ENCODE measurements at regions not wholly inside any gene's neighbourhood (a gene's known extent, or its start where the extent isn't known, plus 50 kb on each side); places are given as distances from the start of the nearest gene placed in this dataset.
"Not testable (repeated sequence)": the region's sequence is repeated elsewhere in the genome, so short reads cannot be mapped to it uniquely, and the experiment has no call there.

DNA sequence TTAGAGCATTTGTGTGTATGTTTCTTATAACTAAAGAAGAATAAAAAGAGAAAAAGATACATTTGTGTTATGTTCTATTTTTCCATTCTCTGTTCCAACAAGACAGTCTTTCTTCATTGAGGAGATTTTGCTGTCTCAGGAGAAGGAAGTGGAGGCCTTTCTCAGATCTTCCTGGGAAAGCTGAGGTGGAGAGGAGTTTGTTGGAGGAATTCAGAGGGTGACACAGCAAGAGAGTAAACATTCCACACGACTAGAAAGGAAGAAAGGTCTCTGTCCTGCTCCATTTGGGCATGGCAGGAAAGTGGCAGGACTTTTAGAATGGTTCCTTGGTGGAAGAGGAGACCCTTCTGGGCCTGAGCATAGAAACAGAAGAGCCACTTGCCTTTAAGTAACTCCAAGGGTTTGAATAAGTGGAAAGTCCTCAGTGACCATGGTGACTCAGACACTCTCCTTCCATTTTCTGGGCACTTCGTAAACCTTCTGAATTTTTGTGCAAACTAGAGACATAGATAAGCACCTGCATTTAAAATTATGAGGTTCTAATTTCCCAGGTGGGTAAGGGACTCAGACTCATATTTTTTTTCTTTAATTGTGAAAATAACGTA lies 52.3 kb upstream of the COL5A2 start:
- H3K27me3 ChIP-seq (ENCODE audit: insufficient read depth, low read length): no peaks in the 10 kb centered on the region
- peaks cover 6% of the 10 kb centered on the region; the same call in 1 of the 2 replicates for H3K36me3 ChIP-seq (ENCODE audit: insufficient read depth, low read length)
- H3K79me2 ChIP-seq (ENCODE audit: control insufficient read depth, insufficient read depth, low read length, unreplicated experiment): no peaks in the 10 kb centered on the region
- peak overlapping the region; percentile 76; the same call in 1 of the 2 replicates for H3K27ac ChIP-seq (ENCODE audit: low read depth, low read length)
- H3K4me3 ChIP-seq (ENCODE audit: low read depth, low read length): no peak overlapping the region
- H2AFZ ChIP-seq (ENCODE audit: low read length, unreplicated experiment): peak overlapping the region; percentile 88
- peaks cover 49% of the 10 kb centered on the region for H3K4me1 ChIP-seq (ENCODE audit: control insufficient read depth, insufficient read depth, low read length, unreplicated experiment)

DNA sequence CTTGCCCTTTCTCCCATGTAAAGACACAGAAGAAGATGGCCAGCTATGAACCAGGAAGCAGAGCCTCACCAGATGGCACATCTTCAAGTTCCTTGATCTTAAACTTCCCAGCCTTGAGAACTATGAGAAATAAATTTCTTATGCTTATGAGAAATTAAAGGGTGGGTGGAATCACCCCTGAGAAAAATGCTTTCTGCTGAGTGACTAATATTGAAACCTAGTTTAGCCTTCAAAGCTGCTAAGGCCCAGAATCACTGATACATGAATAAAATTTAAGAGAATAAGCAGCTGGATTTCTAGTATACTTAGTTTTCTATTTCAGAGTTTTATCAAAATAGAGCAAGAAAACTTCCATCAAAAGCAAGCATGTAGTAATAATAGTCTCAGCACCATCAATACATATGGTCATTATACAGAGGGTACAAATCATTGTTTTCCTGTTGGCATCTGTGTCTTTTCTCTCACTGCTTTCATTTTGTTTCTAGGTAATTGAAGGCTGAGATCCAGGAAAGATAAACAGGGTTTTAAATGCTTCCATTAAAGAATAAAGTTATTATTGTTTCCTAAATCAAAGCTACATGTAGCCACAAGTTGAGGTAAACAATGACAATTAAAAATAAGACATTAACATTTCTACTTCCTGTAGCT lies 53.3 kb upstream of the COL5A2 start:
- no peaks in the 10 kb centered on the region for H3K36me3 ChIP-seq (ENCODE audit: insufficient read depth, low read length)
- peak overlapping the region; percentile 76 for H3K27ac ChIP-seq (ENCODE audit: low read depth, low read length)
- peaks cover 49% of the 10 kb centered on the region for H3K4me1 ChIP-seq (ENCODE audit: control insufficient read depth, insufficient read depth, low read length, unreplicated experiment)
- no peaks in the 10 kb centered on the region for H3K79me2 ChIP-seq (ENCODE audit: control insufficient read depth, insufficient read depth, low read length, unreplicated experiment)
- peak overlapping the region; percentile 26 for H3K4me3 ChIP-seq (ENCODE audit: low read depth, low read length)
- H2AFZ ChIP-seq (ENCODE audit: low read length, unreplicated experiment): peak overlapping the region; percentile 76
- no peaks in the 10 kb centered on the region for H3K27me3 ChIP-seq (ENCODE audit: insufficient read depth, low read length)

DNA sequence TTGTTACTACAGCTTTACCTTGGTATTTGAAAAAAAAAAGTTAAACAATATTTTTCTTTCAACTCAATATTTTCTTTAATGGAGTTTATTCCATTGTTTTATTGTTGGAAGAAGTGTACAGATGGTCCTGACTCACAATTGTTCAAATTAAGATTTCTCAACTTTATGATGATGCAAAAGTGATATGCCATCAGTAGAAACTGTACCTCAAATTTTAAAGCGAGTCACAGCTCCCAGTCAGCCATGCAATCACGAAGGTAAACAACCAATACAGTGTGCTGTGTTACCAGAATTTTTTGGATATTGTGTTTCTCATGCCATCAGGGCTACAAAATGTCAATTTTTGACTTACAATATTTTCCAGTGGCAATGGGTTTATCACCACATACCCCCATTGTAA lies 54.0 kb upstream of the COL5A2 start:
- peaks cover 49% of the 10 kb centered on the region for H3K4me1 ChIP-seq (ENCODE audit: control insufficient read depth, insufficient read depth, low read length, unreplicated experiment)
- H2AFZ ChIP-seq (ENCODE audit: low read length, unreplicated experiment): peak overlapping the region; percentile 76
- H3K27ac ChIP-seq (ENCODE audit: low read depth, low read length): peak overlapping the region; percentile 76
- H3K4me3 ChIP-seq (ENCODE audit: low read depth, low read length): no peak overlapping the region
- no peaks in the 10 kb centered on the region for H3K36me3 ChIP-seq (ENCODE audit: insufficient read depth, low read length)
- no peaks in the 10 kb centered on the region for H3K27me3 ChIP-seq (ENCODE audit: insufficient read depth, low read length)
- H3K79me2 ChIP-seq (ENCODE audit: control insufficient read depth, insufficient read depth, low read length, unreplicated experiment): no peaks in the 10 kb centered on the region

DNA sequence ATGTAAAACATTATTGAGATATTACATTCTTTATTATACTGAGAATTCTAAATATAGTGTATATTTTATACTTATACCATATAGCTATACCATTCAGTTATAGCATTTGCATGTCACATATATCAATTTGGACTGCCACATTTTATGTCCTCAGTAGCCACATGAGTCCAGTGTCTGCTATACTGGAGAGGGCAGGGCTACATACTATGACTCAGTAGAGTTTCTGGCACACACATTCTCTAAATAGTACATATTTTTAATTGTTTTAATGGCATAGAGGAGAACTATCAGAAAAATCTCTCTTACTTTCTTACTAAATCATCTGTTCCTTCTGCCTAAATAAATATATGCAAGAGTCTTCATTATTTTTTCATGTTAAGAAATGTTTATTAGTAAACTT lies 55.4 kb upstream of the COL5A2 start:
- no peak overlapping the region for H3K4me3 ChIP-seq (ENCODE audit: low read depth, low read length)
- H3K36me3 ChIP-seq (ENCODE audit: insufficient read depth, low read length): no peaks in the 10 kb centered on the region
- peak overlapping the region; percentile 80 for H3K27ac ChIP-seq (ENCODE audit: low read depth, low read length)

DNA sequence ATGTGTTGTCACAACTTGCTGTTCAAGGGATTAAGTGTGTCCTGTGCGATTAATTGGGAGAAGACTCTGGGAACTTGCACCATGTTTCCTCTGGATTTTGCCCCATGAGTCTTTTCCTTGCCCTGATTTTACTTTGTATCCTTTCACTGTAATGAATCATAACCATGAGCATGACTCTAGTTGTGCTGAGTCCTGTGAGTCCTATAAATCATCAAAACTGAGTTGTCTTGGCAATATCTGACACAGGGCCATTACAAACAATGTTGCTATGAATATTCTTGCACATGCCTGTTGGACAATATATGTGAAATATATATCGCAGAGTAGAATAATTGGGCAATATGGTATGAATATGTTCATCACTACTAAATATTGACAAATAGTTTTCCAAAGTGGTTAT lies 56.5 kb upstream of the COL5A2 start:
- no peaks in the 10 kb centered on the region for H3K79me2 ChIP-seq (ENCODE audit: control insufficient read depth, insufficient read depth, low read length, unreplicated experiment)
- H3K27me3 ChIP-seq (ENCODE audit: insufficient read depth, low read length): no peaks in the 10 kb centered on the region
- H3K4me3 ChIP-seq (ENCODE audit: low read depth, low read length): no peak overlapping the region
- H2AFZ ChIP-seq (ENCODE audit: low read length, unreplicated experiment): no peak overlapping the region
- H3K36me3 ChIP-seq (ENCODE audit: insufficient read depth, low read length): no peaks in the 10 kb centered on the region
- H3K27ac ChIP-seq (ENCODE audit: low read depth, low read length): peak overlapping the region; percentile 80
- H3K4me1 ChIP-seq (ENCODE audit: control insufficient read depth, insufficient read depth, low read length, unreplicated experiment): peaks cover 49% of the 10 kb centered on the region

More for the DNA sequence above, 55.4 kb upstream of the COL5A2 start:
- Histone ChIP-seq H3K79me2 (ENCODE audit: control insufficient read depth, insufficient read depth, low read length, unreplicated experiment) (no peaks in the 10 kb centered on the region), H2AFZ (ENCODE audit: low read length, unreplicated experiment) (no peak overlapping the region), H3K27me3 (ENCODE audit: insufficient read depth, low read length) (no peaks in the 10 kb centered on the region), H3K4me1 (ENCODE audit: control insufficient read depth, insufficient read depth, low read length, unreplicated experiment) (peaks cover 49% of the 10 kb centered on the region)

DNA sequence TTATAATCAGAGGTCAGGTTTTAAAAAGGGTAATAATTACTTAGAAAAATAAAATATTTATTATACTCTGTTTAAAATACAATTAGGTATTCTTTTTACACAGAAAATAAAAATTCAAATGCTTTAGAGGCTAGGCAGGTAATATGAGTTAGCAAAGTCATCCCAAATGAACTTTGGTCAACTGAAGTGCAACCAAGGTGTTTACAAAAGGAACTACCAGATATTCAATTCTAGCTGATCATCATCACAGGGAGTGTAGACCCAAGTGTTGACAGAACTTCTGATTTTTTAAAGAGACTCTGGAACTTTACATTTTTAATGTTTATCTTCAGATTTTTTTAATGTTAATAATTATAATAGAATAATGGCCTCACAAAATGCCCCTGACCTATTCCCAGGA lies 59.3 kb upstream of the COL5A2 start:
- Histone ChIP-seq H3K4me3 (ENCODE audit: low read depth, low read length) (no peak overlapping the region), H3K79me2 (ENCODE audit: control insufficient read depth, insufficient read depth, low read length, unreplicated experiment) (no peaks in the 10 kb centered on the region), H3K36me3 (ENCODE audit: insufficient read depth, low read length) (no peaks in the 10 kb centered on the region), H2AFZ (ENCODE audit: low read length, unreplicated experiment) (no peak overlapping the region), H3K27me3 (ENCODE audit: insufficient read depth, low read length) (no peaks in the 10 kb centered on the region), H3K27ac (ENCODE audit: low read depth, low read length) (no peak overlapping the region), H3K4me1 (ENCODE audit: control insufficient read depth, insufficient read depth, low read length, unreplicated experiment) (peaks cover 25% of the 10 kb centered on the region)

DNA sequence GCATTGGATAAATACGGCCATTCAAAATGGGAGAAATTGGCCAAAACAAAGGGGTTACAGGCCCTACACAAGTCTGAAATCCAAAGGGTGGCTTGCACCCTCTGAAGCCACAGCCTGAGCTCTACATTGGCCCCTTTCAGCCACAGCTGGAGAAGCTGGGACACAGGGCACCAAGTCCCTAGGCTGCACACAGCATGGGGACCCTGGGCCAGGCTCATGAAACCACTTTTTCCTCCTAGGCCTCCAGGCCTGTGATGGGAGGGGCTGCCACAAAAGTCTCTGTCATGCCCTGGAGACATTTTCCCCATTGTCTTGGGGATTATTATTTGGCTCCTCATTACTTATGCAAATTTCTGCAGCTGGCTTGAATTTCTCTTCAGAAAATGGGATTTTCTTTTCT lies 64.3 kb upstream of the COL5A2 start:
- H3K4me1 ChIP-seq (ENCODE audit: control insufficient read depth, insufficient read depth, low read length, unreplicated experiment): peaks cover 10% of the 10 kb centered on the region
- not testable (repeated sequence) for H3K36me3 ChIP-seq (ENCODE audit: insufficient read depth, low read length); H3K4me3 ChIP-seq (ENCODE audit: low read depth, low read length); H2AFZ ChIP-seq (ENCODE audit: low read length, unreplicated experiment); H3K27me3 ChIP-seq (ENCODE audit: insufficient read depth, low read length); H3K79me2 ChIP-seq (ENCODE audit: control insufficient read depth, insufficient read depth, low read length, unreplicated experiment); H3K27ac ChIP-seq (ENCODE audit: low read depth, low read length)

DNA sequence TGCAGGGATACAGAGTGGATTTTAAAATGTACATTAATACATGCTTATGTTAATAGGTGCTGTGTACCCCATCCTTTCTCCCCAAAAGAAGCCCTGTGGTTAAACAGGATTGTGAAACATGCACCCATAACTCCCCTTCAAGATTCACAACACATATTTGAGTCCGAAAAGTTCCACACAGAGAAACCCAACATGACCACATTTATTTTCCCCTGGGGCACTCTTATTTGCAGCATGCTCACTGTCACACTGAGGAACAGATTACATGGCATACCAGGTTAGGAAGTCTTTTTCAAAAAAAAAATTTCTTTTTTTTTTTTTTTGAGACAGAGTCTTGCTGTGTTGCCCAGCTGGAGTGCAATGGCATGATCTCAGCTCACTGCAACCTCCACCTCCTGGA lies 67.7 kb upstream of the COL5A2 start:
- no peak overlapping the region for H3K27ac ChIP-seq (ENCODE audit: low read depth, low read length)
- H3K27me3 ChIP-seq (ENCODE audit: insufficient read depth, low read length): no peaks in the 10 kb centered on the region
- H3K79me2 ChIP-seq (ENCODE audit: control insufficient read depth, insufficient read depth, low read length, unreplicated experiment): no peaks in the 10 kb centered on the region
- no peak overlapping the region for H3K4me3 ChIP-seq (ENCODE audit: low read depth, low read length)
- H3K36me3 ChIP-seq (ENCODE audit: insufficient read depth, low read length): no peaks in the 10 kb centered on the region
- H2AFZ ChIP-seq (ENCODE audit: low read length, unreplicated experiment): no peak overlapping the region
- peaks cover 26% of the 10 kb centered on the region for H3K4me1 ChIP-seq (ENCODE audit: control insufficient read depth, insufficient read depth, low read length, unreplicated experiment)

DNA sequence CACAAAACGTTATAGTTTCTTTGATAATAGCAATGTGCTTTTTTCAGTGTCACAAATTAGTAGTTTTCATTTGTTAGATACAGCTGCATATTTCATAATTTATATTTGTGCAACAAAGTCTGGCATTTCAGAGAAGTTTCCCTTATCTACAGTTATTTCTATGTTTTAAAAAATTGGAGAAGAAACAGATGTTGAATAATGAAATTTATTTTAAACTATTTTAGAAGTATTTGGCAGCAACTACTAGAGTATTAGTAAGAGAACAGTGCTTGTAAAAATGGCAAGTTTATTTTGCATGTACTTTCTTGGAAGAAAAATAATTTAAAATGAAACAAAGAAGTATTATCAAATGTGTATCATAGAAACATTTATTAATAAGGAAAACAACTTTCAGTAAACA lies 68.6 kb upstream of the COL5A2 start:
- Histone ChIP-seq H3K79me2 (ENCODE audit: control insufficient read depth, insufficient read depth, low read length, unreplicated experiment) (no peaks in the 10 kb centered on the region), H3K27me3 (ENCODE audit: insufficient read depth, low read length) (no peaks in the 10 kb centered on the region), H2AFZ (ENCODE audit: low read length, unreplicated experiment) (no peak overlapping the region), H3K4me1 (ENCODE audit: control insufficient read depth, insufficient read depth, low read length, unreplicated experiment) (peaks cover 31% of the 10 kb centered on the region), H3K27ac (ENCODE audit: low read depth, low read length) (no peak overlapping the region), H3K4me3 (ENCODE audit: low read depth, low read length) (no peak overlapping the region), H3K36me3 (ENCODE audit: insufficient read depth, low read length) (no peaks in the 10 kb centered on the region)

DNA sequence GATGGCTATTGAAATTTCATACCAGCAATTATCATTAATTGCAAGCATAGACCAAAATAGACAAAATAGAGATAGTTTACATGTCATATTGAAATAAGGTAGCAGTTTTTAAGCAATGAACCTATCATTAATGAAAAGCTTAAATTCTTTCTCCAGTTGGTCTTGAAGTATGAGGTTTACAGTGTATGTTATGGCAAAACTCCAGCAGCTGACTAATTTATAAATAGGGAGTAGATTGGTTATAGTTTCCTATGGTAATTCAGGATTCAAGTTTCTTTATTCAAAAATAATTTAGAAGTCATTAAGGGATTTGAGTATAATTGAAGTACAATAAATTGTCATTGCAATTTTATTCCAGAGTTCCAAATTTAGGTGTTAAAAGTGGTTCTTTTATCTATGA lies 69.6 kb upstream of the COL5A2 start:
- peaks cover 41% of the 10 kb centered on the region for H3K4me1 ChIP-seq (ENCODE audit: control insufficient read depth, insufficient read depth, low read length, unreplicated experiment)

DNA sequence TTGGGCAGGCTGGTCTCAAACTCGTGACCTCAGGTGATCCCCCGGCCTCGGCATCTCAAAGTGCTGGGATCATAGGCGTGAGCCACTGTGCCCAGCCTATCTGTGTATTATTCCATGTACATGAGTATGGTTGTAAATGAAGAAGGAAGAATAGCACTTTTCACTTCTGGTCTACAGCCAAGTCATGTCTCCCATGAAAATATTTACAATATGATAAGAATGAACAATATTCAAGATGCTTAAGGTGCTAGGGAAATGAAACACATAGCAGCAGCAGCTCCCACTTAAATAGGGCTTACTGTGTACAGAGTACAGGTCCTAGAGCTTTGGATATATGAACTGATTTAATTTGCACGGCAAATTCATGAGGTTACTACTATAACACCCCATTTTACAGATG lies 70.3 kb upstream of the COL5A2 start:
- Histone ChIP-seq H3K4me3 (ENCODE audit: low read depth, low read length) (no peak overlapping the region), H3K36me3 (ENCODE audit: insufficient read depth, low read length) (no peaks in the 10 kb centered on the region), H3K4me1 (ENCODE audit: control insufficient read depth, insufficient read depth, low read length, unreplicated experiment) (peaks cover 48% of the 10 kb centered on the region), H3K27ac (ENCODE audit: low read depth, low read length) (no peak overlapping the region), H3K79me2 (ENCODE audit: control insufficient read depth, insufficient read depth, low read length, unreplicated experiment) (no peaks in the 10 kb centered on the region), H3K27me3 (ENCODE audit: insufficient read depth, low read length) (no peaks in the 10 kb centered on the region), H2AFZ (ENCODE audit: low read length, unreplicated experiment) (peak overlapping the region; percentile 2)

More for the DNA sequence above, 69.6 kb upstream of the COL5A2 start:
- no peaks in the 10 kb centered on the region for H3K79me2 ChIP-seq (ENCODE audit: control insufficient read depth, insufficient read depth, low read length, unreplicated experiment)
- H3K27ac ChIP-seq (ENCODE audit: low read depth, low read length): no peak overlapping the region
- no peaks in the 10 kb centered on the region for H3K36me3 ChIP-seq (ENCODE audit: insufficient read depth, low read length)
- no peaks in the 10 kb centered on the region for H3K27me3 ChIP-seq (ENCODE audit: insufficient read depth, low read length)
- no peak overlapping the region for H3K4me3 ChIP-seq (ENCODE audit: low read depth, low read length)
- H2AFZ ChIP-seq (ENCODE audit: low read length, unreplicated experiment): no peak overlapping the region
